Neuronal stem cell (in vitro differentiated cells): ENCODE measurements at regions not wholly inside any gene's neighbourhood (a gene's known extent, or its start where the extent isn't known, plus 50 kb on each side); places are given as distances from the start of the nearest gene placed in this dataset.
"Not testable (repeated sequence)": the region's sequence is repeated elsewhere in the genome, so short reads cannot be mapped to it uniquely, and the experiment has no call there.

Experiments used
- DNase-seq: peaks from one replicate; pipeline ENCODE4 v3.0.0-alpha.2; 2013; ENCODE audit warnings: low spot score
- H2AFZ ChIP-seq: one replicate; pipeline ENCODE4 v1.6.1; 2013; ENCODE audit warnings: mild to moderate bottlenecking, low read length, inconsistent platforms
- H2AK5ac ChIP-seq: 2 replicates; pipeline ENCODE4 v1.6.1; 2013; ENCODE audit warnings: low read depth, mild to moderate bottlenecking, inconsistent platforms, low read length, moderate library complexity, mixed read lengths
- H2BK120ac ChIP-seq: 2 replicates; pipeline ENCODE4 v1.6.1; 2013; ENCODE audit warnings: low read depth, mild to moderate bottlenecking, inconsistent platforms, low read length, moderate library complexity, mixed read lengths
- H2BK12ac ChIP-seq: one replicate; pipeline ENCODE4 v1.6.1; 2013; ENCODE audit warnings: low read length, inconsistent platforms
- H2BK15ac ChIP-seq: 2 replicates; pipeline ENCODE4 v1.6.1; 2013; ENCODE audit warnings: mild to moderate bottlenecking, low read length, inconsistent platforms, mixed read lengths
- H2BK5ac ChIP-seq: one replicate; pipeline ENCODE4 v1.6.1; 2013; ENCODE audit warnings: inconsistent platforms, mild to moderate bottlenecking, low read length, moderate library complexity
- H3K14ac ChIP-seq: one replicate; pipeline ENCODE4 v1.6.1; 2013; ENCODE audit warnings: low read length, inconsistent platforms
- H3K18ac ChIP-seq: 2 replicates; pipeline ENCODE4 v1.6.1; 2013; ENCODE audit warnings: low read length, inconsistent platforms
- H3K23ac ChIP-seq: 2 replicates; pipeline ENCODE4 v1.6.1; 2013; ENCODE audit warnings: low read depth, mild to moderate bottlenecking, mixed read lengths, low read length, inconsistent platforms; ENCODE audit not compliant: poor library complexity
- H3K27ac ChIP-seq: replicated peaks from 3 replicates; pipeline ENCODE4 v1.5.1; 2013; ENCODE audit warnings: low read length, inconsistent platforms
- H3K27me3 ChIP-seq, 3 experiments: 2 replicates each; pipeline ENCODE4 v1.6.1; 2013; ENCODE audit warnings: low read length in 3 of 3, mild to moderate bottlenecking in 2 of 3, inconsistent platforms in 1 of 3, low read depth in 1 of 3, mixed read lengths in 1 of 3, moderate library complexity in 1 of 3; ENCODE audit not compliant: control insufficient read depth in 3 of 3, insufficient read depth in 3 of 3
- H3K36me3 ChIP-seq, 2 donors: replicated peaks in 1 of 2; 2 replicates each; pipeline ENCODE4 v1.6.1; 2013; ENCODE audit warnings: low read length in 2 of 2; ENCODE audit not compliant: control insufficient read depth in 2 of 2, insufficient read depth in 2 of 2
- H3K4ac ChIP-seq: 2 replicates; pipeline ENCODE4 v1.6.1; 2013; ENCODE audit warnings: inconsistent platforms, mild to moderate bottlenecking, low read length, moderate library complexity
- H3K4me1 ChIP-seq, 2 donors: 1 replicate in 1 of 2; 2 replicates in 1 of 2; pipeline ENCODE4 v1.6.1; 2013; ENCODE audit warnings: low read length in 2 of 2, low read depth in 1 of 2; ENCODE audit not compliant: control insufficient read depth in 2 of 2, insufficient read depth in 1 of 2
- H3K4me2 ChIP-seq: one replicate; pipeline ENCODE4 v1.6.1; 2013; ENCODE audit warnings: mild to moderate bottlenecking, low read length, inconsistent platforms; ENCODE audit not compliant: insufficient read depth, poor library complexity, severe bottlenecking
- H3K4me3 ChIP-seq, 2 donors: 2 replicates each; pipeline ENCODE4 v1.5.1; 2013; ENCODE audit warnings: low read length in 2 of 2, mild to moderate bottlenecking in 2 of 2, inconsistent platforms in 1 of 2, moderate library complexity in 1 of 2
- H3K79me1 ChIP-seq: one replicate; pipeline ENCODE4 v1.6.1; 2013; ENCODE audit warnings: low read depth, mild to moderate bottlenecking, inconsistent platforms, low read length, moderate library complexity
- H3K9ac ChIP-seq: one replicate; pipeline ENCODE4 v1.6.1; 2013; ENCODE audit warnings: mild to moderate bottlenecking, low read depth, low read length, inconsistent platforms; ENCODE audit not compliant: poor library complexity
- H3K9me3 ChIP-seq, 2 donors: replicated peaks in 1 of 2; 2 replicates each; pipeline versions ENCODE3 to v1.6.1; 2013; ENCODE audit warnings: low read length in 2 of 2, mild to moderate bottlenecking in 2 of 2, inconsistent platforms in 1 of 2, low read depth in 1 of 2, mixed read lengths in 1 of 2, moderate library complexity in 1 of 2; ENCODE audit not compliant: control insufficient read depth in 2 of 2, insufficient read depth in 1 of 2
- H4K8ac ChIP-seq: one replicate; pipeline ENCODE4 v1.6.1; 2013; ENCODE audit warnings: low read depth, mild to moderate bottlenecking, inconsistent platforms, low read length, moderate library complexity
- H4K91ac ChIP-seq: one replicate; pipeline ENCODE4 v1.6.1; 2013; ENCODE audit warnings: low read length, low read depth, mild to moderate bottlenecking, inconsistent platforms; ENCODE audit not compliant: poor library complexity
- WGBS, 2 donors: extraction: QIAGEN DNeasy Blood & Tissue Kit; methylation state at CpG; one replicate each; pipeline ENCODE4 v1.1.7; 2013; ENCODE audit warnings: missing lambda C conversion rate in 2 of 2, mixed read lengths in 1 of 2; ENCODE audit not compliant: insufficient read length in 2 of 2, insufficient replicate concordance in 1 of 2; ENCODE audit errors: extremely low coverage in 2 of 2; 5-methylcytosine and 5-hydroxymethylcytosine counted together

DNA sequence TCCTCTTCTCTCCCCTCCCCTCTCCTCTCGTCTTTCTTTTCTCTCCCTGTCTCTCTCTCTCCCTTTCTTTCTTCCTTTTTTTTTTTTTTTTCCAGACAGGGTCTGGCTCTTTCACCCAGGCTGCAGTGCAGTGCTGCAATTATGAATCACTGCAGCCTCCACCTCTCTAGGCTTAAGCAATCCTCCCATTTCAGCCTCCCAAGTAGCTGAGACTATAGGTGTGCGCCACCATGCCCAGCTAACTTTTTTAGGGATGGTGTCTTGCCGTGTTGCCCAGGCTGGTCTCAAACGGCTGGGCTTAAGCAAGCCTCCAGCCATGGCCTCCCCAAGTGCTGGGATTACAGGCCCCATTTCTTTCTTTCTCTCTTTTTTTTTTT is 59.9 kb upstream of the NCOA3 start:
- Histone ChIP-seq H2AFZ (no peak overlapping the region), H4K91ac (no peak overlapping the region), H2BK15ac (no peak overlapping the region), H2BK5ac (no peak overlapping the region), H3K27ac (no peak overlapping the region), H4K8ac (no peak overlapping the region), H3K4me2 (no peak overlapping the region), H3K27me3 (peaks cover 0 to 2% (median 0%) of the 10 kb centered on the region in 3 experiments), H3K18ac (no peak overlapping the region), H3K79me1 (no peaks in the 10 kb centered on the region), H3K4me1 (no peaks in the 10 kb centered on the region), H3K23ac (no peak overlapping the region), H2BK120ac (no peak overlapping the region), H3K14ac (no peak overlapping the region), H3K36me3 (no peaks in the 10 kb centered on the region), H3K9ac (no peak overlapping the region), H3K9me3 (no peaks in the 10 kb centered on the region), H2AK5ac (no peak overlapping the region), H3K4ac (no peak overlapping the region), H3K4me3 (no peak overlapping the region), H2BK12ac (no peak overlapping the region)
- WGBS, 2 donors: no CpG with 5 or more reads among the region's 4 CpGs
- DNase-seq: no peak

DNA sequence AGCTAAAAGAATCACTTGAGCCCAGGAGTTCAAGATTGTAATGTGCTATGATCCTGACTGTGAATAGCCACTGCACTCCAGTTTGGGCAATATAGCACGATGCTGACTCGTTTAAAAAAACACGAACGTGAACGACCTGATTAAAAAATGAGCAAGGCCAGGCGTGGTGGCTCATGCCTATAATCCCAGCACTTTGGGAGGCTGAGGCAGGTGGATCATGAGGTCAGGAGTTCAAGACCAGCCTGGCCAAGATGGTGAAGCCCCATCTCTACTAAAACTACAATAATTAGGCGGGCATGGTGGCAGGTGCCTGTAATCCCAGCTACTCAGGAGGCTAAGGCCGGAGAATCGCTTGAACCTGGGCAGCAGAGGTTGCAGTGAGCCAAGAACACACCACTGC is 58.6 kb upstream of the NCOA3 start:
- not testable (repeated sequence) for H4K8ac ChIP-seq, H3K27me3 ChIP-seq, H3K9me3 ChIP-seq, H2AK5ac ChIP-seq, H2BK12ac ChIP-seq, H3K79me1 ChIP-seq, H3K27ac ChIP-seq, H3K4me1 ChIP-seq, H3K18ac ChIP-seq, H3K9ac ChIP-seq, H3K4me3 ChIP-seq, H3K36me3 ChIP-seq, DNase-seq, H2BK15ac ChIP-seq, H3K4me2 ChIP-seq, H2AFZ ChIP-seq, H4K91ac ChIP-seq, H2BK5ac ChIP-seq, H3K14ac ChIP-seq, H3K23ac ChIP-seq, H3K4ac ChIP-seq, H2BK120ac ChIP-seq
- no CpG with 5 or more reads among the region's 9 CpGs for WGBS, 2 donors

- Histone ChIP-seq H3K4ac (no peak overlapping the region), H3K36me3 (no peaks in the 10 kb centered on the region), H3K14ac (no peak overlapping the region), H3K18ac (no peak overlapping the region), H3K9ac (no peak overlapping the region), H3K9me3 (no peaks in the 10 kb centered on the region), H3K4me1 (no peaks in the 10 kb centered on the region), H3K23ac (no peak overlapping the region), H3K4me3 (no peak overlapping the region), H2AFZ (no peak overlapping the region), H3K79me1 (no peaks in the 10 kb centered on the region), H2AK5ac (no peak overlapping the region), H3K4me2 (no peak overlapping the region), H3K27me3 (peaks cover 0 to 2% (median 0%) of the 10 kb centered on the region in 3 experiments), H2BK120ac (no peak overlapping the region), H2BK12ac (no peak overlapping the region), H4K8ac (no peak overlapping the region), H4K91ac (no peak overlapping the region), H3K27ac (no peak overlapping the region), H2BK15ac (no peak overlapping the region), H2BK5ac (no peak overlapping the region)
- no peak for DNase-seq
- WGBS, 2 donors: no CpG with 5 or more reads among the region's 4 CpGs
Measured at GRCh38 chr20:47444584-47444983, 57.1 kb upstream of the NCOA3 start.

DNA sequence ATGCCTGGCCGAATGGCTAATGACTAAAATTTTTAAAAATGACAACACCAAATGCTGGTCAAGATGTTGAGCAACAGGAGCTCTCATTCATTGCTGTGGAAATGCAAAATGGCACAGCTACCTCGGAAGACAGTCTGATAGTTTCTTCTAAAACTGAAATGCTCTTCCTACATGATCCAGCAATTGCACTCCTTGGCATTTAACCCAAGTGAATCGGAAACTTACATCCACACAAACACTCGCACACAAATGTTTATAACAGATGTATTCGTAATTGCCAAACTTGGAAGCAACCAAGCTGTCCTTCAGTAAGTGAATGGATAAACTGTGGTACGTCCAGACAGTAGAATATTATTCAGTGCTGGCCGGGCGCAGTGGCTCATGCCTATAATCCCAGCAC is 56.4 kb upstream of the NCOA3 start:
- Histone ChIP-seq H2AK5ac (no peak overlapping the region), H3K36me3 (no peaks in the 10 kb centered on the region), H3K18ac (no peak overlapping the region), H4K91ac (no peak overlapping the region), H3K14ac (no peak overlapping the region), H3K27me3 (no peaks in the 10 kb centered on the region), H2AFZ (no peak overlapping the region), H4K8ac (no peak overlapping the region), H2BK15ac (no peak overlapping the region), H3K4me1 (no peaks in the 10 kb centered on the region), H3K4me2 (no peak overlapping the region), H3K9ac (no peak overlapping the region), H3K9me3 (no peaks in the 10 kb centered on the region), H3K79me1 (no peaks in the 10 kb centered on the region), H3K23ac (no peak overlapping the region), H3K4me3 (no peak overlapping the region), H3K27ac (no peak overlapping the region), H2BK120ac (no peak overlapping the region), H2BK5ac (no peak overlapping the region), H2BK12ac (no peak overlapping the region), H3K4ac (no peak overlapping the region)
- DNase-seq: no peak
- no CpG with 5 or more reads among the region's 8 CpGs for WGBS, 2 donors
